Skin epidermis (tissue), 12 donors: ENCODE measurements at regions not wholly inside any gene's neighbourhood (a gene's known extent, or its start where the extent isn't known, plus 50 kb on each side); places are given as distances from the start of the nearest gene placed in this dataset.
"Not testable (repeated sequence)": the region's sequence is repeated elsewhere in the genome, so short reads cannot be mapped to it uniquely, and the experiment has no call there.

Experiments
- H3K27ac ChIP-seq, 21 experiments: fragments of 200-600 bp; sonication (generic) in 11 of 21; one replicate each; pipeline ENCODE4 v1.5.0; 2020; ENCODE audit warnings: mild to moderate bottlenecking in 3 of 21, inconsistent platforms in 2 of 21, moderate library complexity in 2 of 21
- H3K4me3 ChIP-seq, 7 experiments: fragments of 200-600 bp; sonication (generic) in 2 of 7; one replicate each; pipeline ENCODE4 v1.5.0; 2020; ENCODE audit warnings: inconsistent platforms in 2 of 7, mild to moderate bottlenecking in 2 of 7, moderate library complexity in 1 of 7

- H3K27ac ChIP-seq = peak overlapping the region in 5 of 21 experiments; percentile 32 to 83 (median 36)
- no peak overlapping the region for H3K4me3 ChIP-seq
Measured at GRCh38 chr6:135129136-135129856, 51.8 kb upstream of the MYB start.

- H3K4me3 ChIP-seq = no peak overlapping the region
- peak overlapping the region in 5 of 21 experiments; percentile 25 to 83 (median 36) for H3K27ac ChIP-seq
Measured at GRCh38 chr6:135128268-135128914, 52.7 kb upstream of the MYB start.

GRCh38 chr6:135126729-135127128 is 54.4 kb upstream of the MYB start:
- H3K4me3 ChIP-seq = no peak overlapping the region
- H3K27ac ChIP-seq = no peak overlapping the region

- Histone ChIP-seq H3K27ac (no peak overlapping the region), H3K4me3 (no peak overlapping the region)
Measured at GRCh38 chr6:135126034-135126433, 55.1 kb upstream of the MYB start.

- H3K27ac ChIP-seq = no peak overlapping the region
Measured at GRCh38 chr6:135121434-135121833, 59.7 kb upstream of the MYB start.

GRCh38 chr6:135118134-135118730 is 62.9 kb upstream of the MYB start:
- H3K27ac ChIP-seq = no peak overlapping the region
- no peak overlapping the region for H3K4me3 ChIP-seq

More at GRCh38 chr6:135121434-135121833, 59.7 kb upstream of the MYB start:
- H3K4me3 ChIP-seq = no peak overlapping the region

GRCh38 chr6:135117413-135117968 is 62.9 kb upstream of the HBS1L start:
- Histone ChIP-seq H3K27ac (no peak overlapping the region), H3K4me3 (no peak overlapping the region)

GRCh38 chr6:135116571-135116970 is 61.9 kb upstream of the HBS1L start:
- Histone ChIP-seq H3K27ac (no peak overlapping the region), H3K4me3 (no peak overlapping the region)

- H3K4me3 ChIP-seq = no peak overlapping the region
- no peak overlapping the region for H3K27ac ChIP-seq
Measured at GRCh38 chr6:135115834-135116233, 61.2 kb upstream of the HBS1L start.

- no peak overlapping the region for H3K4me3 ChIP-seq
Measured at GRCh38 chr6:135115411-135115810, 60.8 kb upstream of the HBS1L start.

GRCh38 chr6:135114355-135115145 is 59.9 kb upstream of the HBS1L start:
- Histone ChIP-seq H3K27ac (peak overlapping the region in 1 of 21 experiments; percentile 12), H3K4me3 (no peak overlapping the region)

More at GRCh38 chr6:135115411-135115810, 60.8 kb upstream of the HBS1L start:
- no peak overlapping the region for H3K27ac ChIP-seq

- H3K27ac ChIP-seq = no peak overlapping the region
- no peak overlapping the region for H3K4me3 ChIP-seq
Measured at GRCh38 chr6:135113860-135114259, 59.2 kb upstream of the HBS1L start.

- H3K4me3 ChIP-seq, H3K27ac ChIP-seq: not testable (repeated sequence)
Measured at GRCh38 chr6:135112951-135113350, 58.3 kb upstream of the HBS1L start.

GRCh38 chr6:135110261-135110781 is 55.7 kb upstream of the HBS1L start:
- H3K4me3 ChIP-seq, H3K27ac ChIP-seq: not testable (repeated sequence)

GRCh38 chr6:135109761-135110160 is 55.1 kb upstream of the HBS1L start:
- no peak overlapping the region for H3K4me3 ChIP-seq
- H3K27ac ChIP-seq = no peak overlapping the region

- Histone ChIP-seq H3K4me3 (no peak overlapping the region), H3K27ac (no peak overlapping the region)
Measured at GRCh38 chr6:135108692-135109091, 54.1 kb upstream of the HBS1L start.

- Histone ChIP-seq H3K4me3 (no peak overlapping the region), H3K27ac (no peak overlapping the region)
Measured at GRCh38 chr6:135106611-135107010, 52.0 kb upstream of the HBS1L start.

GRCh38 chr6:135105710-135106109 is 51.1 kb upstream of the HBS1L start:
- Histone ChIP-seq H3K4me3 (no peak overlapping the region), H3K27ac (no peak overlapping the region)

- Histone ChIP-seq H3K4me3 (no peak overlapping the region), H3K27ac (no peak overlapping the region)
Measured at GRCh38 chr6:135105299-135105698, 50.7 kb upstream of the HBS1L start.
